HCT116 (cell line): ENCODE measurements at regions not wholly inside any gene's neighbourhood (a gene's known extent, or its start where the extent isn't known, plus 50 kb on each side); places are given as distances from the start of the nearest gene placed in this dataset.

Experiments used
- ATAC-seq: fragments of 200-7000 bp; cut with Tn5 transposase; 2 replicates; pipeline ENCODE4 v1.9.1; 2020; ENCODE audit warnings: mild to moderate bottlenecking, moderate library complexity
- BruUV-seq: library from RNA; stranded (reverse); fragments of 400-500 nt; replicated peaks from 2 replicates; lab custom pipeline; 2021; lab: Mats Ljungman, UMichigan
- CTCF ChIA-PET: fragments of 300-600 bp; sonication (Branson Sonifier 250); formaldehyde crosslinking; loops from one replicate; lab custom pipeline; 2021; ENCODE audit warnings: antibody characterized with exemption; lab: Charles Lee
- POLR2A ChIA-PET: fragments of 300-600, 350-600 bp; sonication (Branson Sonifier 250); formaldehyde crosslinking; loops from one replicate; lab custom pipeline; 2021; ENCODE audit warnings: antibody characterized with exemption; lab: Charles Lee
- RAD21 ChIA-PET, 2 experiments: fragments of 300-600 bp; sonication (Branson Sonifier 250); formaldehyde crosslinking; loops; one replicate each; lab custom pipeline; 2023; ENCODE audit warnings: low total read pairs in 2 of 2; ENCODE audit not compliant: uncharacterized antibody in 2 of 2, unreplicated experiment in 2 of 2, low non-redundant PET in 1 of 2; lab: Charles Lee
- DNase-seq: peaks from one replicate; pipeline ENCODE4 v3.0.0-alpha.2; 2010; ENCODE audit warnings: low read depth, low spot score
- H2AFZ ChIP-seq: fragments of 200-600 bp; shearing (Covaris generic), sonication (generic); 2 replicates; pipeline ENCODE4 v1.6.1; 2017; ENCODE audit warnings: low read depth, mixed run types, mixed read lengths, antibody characterized with exemption, low read length; ENCODE audit not compliant: poor library complexity, severe bottlenecking
- H3K27ac ChIP-seq: 2 replicates; pipeline ENCODE4 v1.5.1; 2012; ENCODE audit warnings: low read depth, low read length
- H3K27me3 ChIP-seq: fragments of 200-600 bp; sonication (generic); 2 replicates; pipeline ENCODE4 v1.6.1; 2016; ENCODE audit warnings: mixed run types, low read length, mixed read lengths; ENCODE audit not compliant: insufficient read depth
- H3K36me3 ChIP-seq, 2 experiments: fragments of 200-500 bp in 1 of 2; fragments of 200-600 bp in 1 of 2; sonication (Bioruptor generic) in 1 of 2; sonication (generic) in 1 of 2; 2 replicates each; pipeline versions ENCODE4 v1.5.1 to v1.6.1; 2014 to 2016; ENCODE audit warnings: low read length in 2 of 2, inconsistent platforms in 1 of 2, mixed read lengths in 1 of 2, mixed run types in 1 of 2; ENCODE audit not compliant: insufficient read depth in 2 of 2, control insufficient read depth in 1 of 2
- H3K4me1 ChIP-seq, 2 experiments: fragments of 200-600 bp in 1 of 2; sonication (generic) in 1 of 2; 2 replicates each; pipeline versions ENCODE4 v1.5.1 to v1.6.1; 2012 to 2017; ENCODE audit warnings: low read length in 2 of 2, inconsistent platforms in 1 of 2, mild to moderate bottlenecking in 1 of 2, mixed read lengths in 1 of 2, mixed run types in 1 of 2, moderate library complexity in 1 of 2; ENCODE audit not compliant: insufficient read depth in 2 of 2, control insufficient read depth in 1 of 2
- H3K4me2 ChIP-seq: fragments of 200-600 bp; sonication (generic); 2 replicates; pipeline ENCODE4 v1.6.1; 2017; ENCODE audit warnings: mixed run types, low read length, mixed read lengths
- H3K4me3 ChIP-seq, 2 experiments: fragments of 200-600 bp in 1 of 2; sonication (generic) in 1 of 2; replicated peaks in 1 of 2; 2 replicates each; pipeline ENCODE4 v1.5.1; 2011 to 2016; ENCODE audit warnings: low read length in 2 of 2, control low read depth in 1 of 2, low read depth in 1 of 2, mild to moderate bottlenecking in 1 of 2, mixed read lengths in 1 of 2, mixed run types in 1 of 2
- H3K79me2 ChIP-seq: fragments of 200-600 bp; sonication (generic); 2 replicates; pipeline ENCODE4 v1.6.1; 2017; ENCODE audit warnings: mild to moderate bottlenecking, mixed run types, low read length, moderate library complexity, mixed read lengths; ENCODE audit not compliant: insufficient read depth
- H3K9ac ChIP-seq: fragments of 200-600 bp; sonication (generic); 2 replicates; pipeline ENCODE4 v1.6.1; 2016; ENCODE audit warnings: low read length, mixed read lengths
- H3K9me2 ChIP-seq: fragments of 200-600 bp; sonication (generic), shearing (Covaris generic); 2 replicates; pipeline ENCODE4 v1.6.1; 2017; ENCODE audit warnings: mixed run types, mild to moderate bottlenecking, moderate library complexity; ENCODE audit not compliant: insufficient read depth
- H3K9me3 ChIP-seq, 2 experiments: fragments of 200-500 bp in 1 of 2; fragments of 200-600 bp in 1 of 2; sonication (Bioruptor generic) in 1 of 2; sonication (generic) in 1 of 2; 2 replicates each; pipeline ENCODE4 v1.6.1; 2014 to 2017; ENCODE audit warnings: low read length in 2 of 2, mixed read lengths in 2 of 2, inconsistent platforms in 1 of 2, low read depth in 1 of 2, mild to moderate bottlenecking in 1 of 2, mixed run types in 1 of 2, moderate library complexity in 1 of 2; ENCODE audit not compliant: control insufficient read depth in 1 of 2, insufficient read depth in 1 of 2
- H4K20me1 ChIP-seq: fragments of 200-600 bp; sonication (generic), shearing (Covaris generic); 2 replicates; pipeline ENCODE4 v1.6.1; 2017; ENCODE audit warnings: mixed run types, mild to moderate bottlenecking, moderate library complexity; ENCODE audit not compliant: insufficient read depth
- CBX3 ChIP-seq: IDR thresholded peaks from 2 replicates; pipeline ENCODE4 v1.6.1; 2012; ENCODE audit warnings: low read depth
- CEBPB ChIP-seq: IDR thresholded peaks from 2 replicates; pipeline ENCODE4 v1.6.1; 2012; ENCODE audit warnings: low read depth
- ELF1 ChIP-seq: IDR thresholded peaks from 2 replicates; pipeline ENCODE4 v1.6.1; 2012; ENCODE audit warnings: low read depth, borderline replicate concordance
- EZH2 ChIP-seq: fragments of 200-600 bp; sonication (generic); IDR thresholded peaks from 2 replicates; pipeline ENCODE4 v1.6.1; 2017; ENCODE audit warnings: antibody characterized with exemption, mixed run types
- JUND ChIP-seq: IDR thresholded peaks from 2 replicates; pipeline ENCODE4 v1.6.1; 2012
- POLR2A ChIP-seq: IDR thresholded peaks from 2 replicates; pipeline ENCODE4 v1.7.0; 2011; ENCODE audit warnings: borderline replicate concordance; ENCODE audit not compliant: insufficient read depth, insufficient read length; ENCODE audit errors: extremely low read depth
- POLR2AphosphoS5 ChIP-seq: IDR thresholded peaks from 2 replicates; pipeline ENCODE4 v1.6.1; 2011; ENCODE audit warnings: mild to moderate bottlenecking, low read depth, low read length, moderate library complexity
- RAD21 ChIP-seq: IDR thresholded peaks from 2 replicates; pipeline ENCODE4 v1.6.1; 2012; ENCODE audit warnings: low read depth, mild to moderate bottlenecking
- SIN3A ChIP-seq: IDR thresholded peaks from 2 replicates; pipeline ENCODE4 v1.6.1; 2012; ENCODE audit warnings: low read depth
- SRF ChIP-seq: IDR thresholded peaks from 2 replicates; pipeline ENCODE4 v1.6.1; 2012; ENCODE audit warnings: low read depth
- TCF7L2 ChIP-seq: IDR thresholded peaks from 2 replicates; pipeline ENCODE4 v1.7.0; 2011; ENCODE audit warnings: borderline replicate concordance, inconsistent platforms; ENCODE audit not compliant: insufficient read depth, insufficient read length; ENCODE audit errors: extremely low read depth
- ZNF274 ChIP-seq: fragments of 200-500 bp; sonication (Bioruptor generic); IDR thresholded peaks from 2 replicates; pipeline ENCODE4 v1.6.1; 2014; ENCODE audit warnings: mild to moderate bottlenecking, low read depth, low read length, inconsistent platforms
- intact Hi-C: fragments of 100-400 bp; cut with micrococcal nuclease; formaldehyde crosslinking; loops from 2 replicates; pipeline ENCODE4 v1.10.0; 2022
- TF ChIP-seq, protein P1 (sequence below): IDR thresholded peaks from 2 replicates; pipeline ENCODE4 v1.6.1; 2012; ENCODE audit warnings: low read depth

DNA sequence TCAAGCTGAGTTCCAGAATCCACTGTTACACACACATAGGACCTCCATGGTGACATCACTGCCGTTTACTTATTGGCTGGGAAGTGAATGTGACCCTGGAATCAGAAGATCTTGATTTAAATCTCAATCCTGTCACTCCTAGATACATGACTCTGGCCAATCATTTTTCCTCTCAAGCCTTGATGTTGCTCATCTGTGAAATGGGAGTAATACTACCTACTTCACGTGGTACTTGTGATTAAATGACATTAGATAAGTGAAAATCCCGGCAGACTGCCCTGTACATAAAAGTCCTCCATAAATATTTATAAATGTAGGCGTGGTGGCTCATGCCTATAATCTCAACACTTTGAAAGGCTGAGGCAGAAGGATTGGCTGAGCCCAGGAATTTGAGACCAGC is 88.0 kb upstream of the SVIL start:
- no peaks in the 10 kb centered on the region for H3K36me3 ChIP-seq
- no peaks in the 10 kb centered on the region for H3K9me2 ChIP-seq
- H3K4me1 ChIP-seq = peaks cover 0 to 8% of the 10 kb centered on the region in 2 experiments; a peak in 1 of 4 replicates
- CTCF ChIA-PET = no interaction called here
- no TSS peak for BruUV-seq
- no peak for TF ChIP-seq SIN3A
- no peak for TF ChIP-seq POLR2A
- no peak for TF ChIP-seq SRF
- no peak for TF ChIP-seq JUND
- TF ChIP-seq, protein P1, sequence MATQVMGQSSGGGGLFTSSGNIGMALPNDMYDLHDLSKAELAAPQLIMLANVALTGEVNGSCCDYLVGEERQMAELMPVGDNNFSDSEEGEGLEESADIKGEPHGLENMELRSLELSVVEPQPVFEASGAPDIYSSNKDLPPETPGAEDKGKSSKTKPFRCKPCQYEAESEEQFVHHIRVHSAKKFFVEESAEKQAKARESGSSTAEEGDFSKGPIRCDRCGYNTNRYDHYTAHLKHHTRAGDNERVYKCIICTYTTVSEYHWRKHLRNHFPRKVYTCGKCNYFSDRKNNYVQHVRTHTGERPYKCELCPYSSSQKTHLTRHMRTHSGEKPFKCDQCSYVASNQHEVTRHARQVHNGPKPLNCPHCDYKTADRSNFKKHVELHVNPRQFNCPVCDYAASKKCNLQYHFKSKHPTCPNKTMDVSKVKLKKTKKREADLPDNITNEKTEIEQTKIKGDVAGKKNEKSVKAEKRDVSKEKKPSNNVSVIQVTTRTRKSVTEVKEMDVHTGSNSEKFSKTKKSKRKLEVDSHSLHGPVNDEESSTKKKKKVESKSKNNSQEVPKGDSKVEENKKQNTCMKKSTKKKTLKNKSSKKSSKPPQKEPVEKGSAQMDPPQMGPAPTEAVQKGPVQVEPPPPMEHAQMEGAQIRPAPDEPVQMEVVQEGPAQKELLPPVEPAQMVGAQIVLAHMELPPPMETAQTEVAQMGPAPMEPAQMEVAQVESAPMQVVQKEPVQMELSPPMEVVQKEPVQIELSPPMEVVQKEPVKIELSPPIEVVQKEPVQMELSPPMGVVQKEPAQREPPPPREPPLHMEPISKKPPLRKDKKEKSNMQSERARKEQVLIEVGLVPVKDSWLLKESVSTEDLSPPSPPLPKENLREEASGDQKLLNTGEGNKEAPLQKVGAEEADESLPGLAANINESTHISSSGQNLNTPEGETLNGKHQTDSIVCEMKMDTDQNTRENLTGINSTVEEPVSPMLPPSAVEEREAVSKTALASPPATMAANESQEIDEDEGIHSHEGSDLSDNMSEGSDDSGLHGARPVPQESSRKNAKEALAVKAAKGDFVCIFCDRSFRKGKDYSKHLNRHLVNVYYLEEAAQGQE = no peak
- no peak for TF ChIP-seq CEBPB
- TF ChIP-seq ELF1 = no peak
- TF ChIP-seq POLR2AphosphoS5 = no peak
- no peak for TF ChIP-seq TCF7L2
- TF ChIP-seq CBX3 = no peak
- no peak for TF ChIP-seq RAD21
- TF ChIP-seq EZH2 = no peak
- TF ChIP-seq ZNF274 = no peak
- TF ChIP-seq, all 23 proteins: peak for 0
- H3K9me3 ChIP-seq = peaks cover 5 to 8% of the 10 kb centered on the region in 2 experiments; a peak in 3 of 4 replicates
- no peaks in the 10 kb centered on the region for H4K20me1 ChIP-seq
- no peak overlapping the region for H3K9ac ChIP-seq
- H3K4me2 ChIP-seq = no peak overlapping the region
- H3K79me2 ChIP-seq = peaks cover 85% of the 10 kb centered on the region
- H3K27ac ChIP-seq = no peak overlapping the region
- intact Hi-C loops = no loop called here
- H3K4me3 ChIP-seq = no peak overlapping the region
- no peaks in the 10 kb centered on the region for H3K27me3 ChIP-seq
- no peak overlapping the region for H2AFZ ChIP-seq
- ChIA-PET POLR2A (no interaction called here), RAD21 (no interaction called here)
- DNase-seq = no peak
- ATAC-seq = no peak
